GM12878 (cell line): ENCODE measurements at regions not wholly inside any gene's neighbourhood (a gene's known extent, or its start where the extent isn't known, plus 50 kb on each side); places are given as distances from the start of the nearest gene placed in this dataset.

Source experiments
- NBN ChIP-seq: fragments of 450-650 bp; IDR thresholded peaks from 2 replicates; pipeline ENCODE4 v1.6.1; 2016
- POLR2A ChIP-seq: IDR thresholded peaks from 2 replicates; pipeline ENCODE4 v1.6.1; 2011; ENCODE audit warnings: low read depth, mild to moderate bottlenecking, low read length
- POLR2AphosphoS5 ChIP-seq: IDR thresholded peaks from 2 replicates; pipeline ENCODE4 v1.6.1; 2011; ENCODE audit warnings: mild to moderate bottlenecking, low read length, inconsistent platforms
- REST ChIP-seq: IDR thresholded peaks from 2 replicates; pipeline ENCODE4 v1.6.1; 2012; ENCODE audit warnings: mild to moderate bottlenecking, low read depth, low read length

DNA sequence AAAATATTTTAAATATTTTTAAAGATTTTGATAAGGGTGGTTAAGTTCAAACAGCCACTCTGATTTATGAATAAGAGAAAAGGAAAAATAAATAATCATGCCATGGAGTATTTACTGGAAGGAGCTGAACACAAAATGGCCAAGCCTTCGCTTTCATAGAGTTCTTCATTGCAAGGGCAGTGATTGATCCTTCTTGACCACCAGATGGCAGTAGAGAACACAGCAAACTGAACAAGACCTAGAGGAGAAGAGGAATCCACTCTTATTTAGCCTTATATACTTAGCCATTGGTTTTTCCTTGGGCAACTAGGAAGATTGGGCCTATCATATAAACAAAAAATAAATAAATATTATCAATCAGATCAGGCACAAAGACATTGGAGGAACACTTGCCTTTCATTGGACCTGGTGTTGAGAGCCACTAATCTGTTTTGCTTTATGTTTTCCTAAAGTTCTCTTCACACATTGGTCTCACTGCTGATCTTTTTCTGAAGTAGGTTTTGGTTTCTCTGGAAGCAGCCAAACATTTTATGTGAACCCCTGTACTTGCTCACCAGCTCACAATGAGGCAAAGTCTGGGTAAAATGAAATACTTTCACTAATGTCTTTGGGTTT, 58.1 kb upstream of the PARM1 start:
- TF ChIP-seq POLR2A (no peak), REST (no peak), POLR2AphosphoS5 (no peak), NBN (no peak)
